BE2C (cell line): ENCODE measurements at regions not wholly inside any gene's neighbourhood (a gene's known extent, or its start where the extent isn't known, plus 50 kb on each side); places are given as distances from the start of the nearest gene placed in this dataset.

Experiments
- DNase-seq: peaks from one replicate; pipeline ENCODE4 v3.0.0-alpha.2; 2020
- H3K27me3 ChIP-seq: fragments of 250-450 bp; sonication (Bioruptor Pico); 2 replicates; pipeline ENCODE4 v1.5.1; 2020; ENCODE audit warnings: mild to moderate bottlenecking
- H3K36me3 ChIP-seq: fragments of 250-450 bp; sonication (Bioruptor Pico); 2 replicates; pipeline ENCODE4 v1.5.1; 2020; ENCODE audit warnings: mild to moderate bottlenecking
- H3K4me1 ChIP-seq: fragments of 250-450 bp; sonication (Bioruptor Pico); 2 replicates; pipeline ENCODE4 v1.5.1; 2020
- H3K4me3 ChIP-seq: 2 replicates; pipeline ENCODE4 v1.5.1; 2011; ENCODE audit warnings: low read depth, low read length
- H3K9me3 ChIP-seq: fragments of 250-450 bp; sonication (Bioruptor Pico); 2 replicates; pipeline ENCODE4 v1.5.1; 2020
- TF ChIP-seq, protein P1 (sequence below): IDR thresholded peaks from 2 replicates; pipeline ENCODE4 v1.5.1; 2012; ENCODE audit warnings: mild to moderate bottlenecking, low read depth, low read length

DNA sequence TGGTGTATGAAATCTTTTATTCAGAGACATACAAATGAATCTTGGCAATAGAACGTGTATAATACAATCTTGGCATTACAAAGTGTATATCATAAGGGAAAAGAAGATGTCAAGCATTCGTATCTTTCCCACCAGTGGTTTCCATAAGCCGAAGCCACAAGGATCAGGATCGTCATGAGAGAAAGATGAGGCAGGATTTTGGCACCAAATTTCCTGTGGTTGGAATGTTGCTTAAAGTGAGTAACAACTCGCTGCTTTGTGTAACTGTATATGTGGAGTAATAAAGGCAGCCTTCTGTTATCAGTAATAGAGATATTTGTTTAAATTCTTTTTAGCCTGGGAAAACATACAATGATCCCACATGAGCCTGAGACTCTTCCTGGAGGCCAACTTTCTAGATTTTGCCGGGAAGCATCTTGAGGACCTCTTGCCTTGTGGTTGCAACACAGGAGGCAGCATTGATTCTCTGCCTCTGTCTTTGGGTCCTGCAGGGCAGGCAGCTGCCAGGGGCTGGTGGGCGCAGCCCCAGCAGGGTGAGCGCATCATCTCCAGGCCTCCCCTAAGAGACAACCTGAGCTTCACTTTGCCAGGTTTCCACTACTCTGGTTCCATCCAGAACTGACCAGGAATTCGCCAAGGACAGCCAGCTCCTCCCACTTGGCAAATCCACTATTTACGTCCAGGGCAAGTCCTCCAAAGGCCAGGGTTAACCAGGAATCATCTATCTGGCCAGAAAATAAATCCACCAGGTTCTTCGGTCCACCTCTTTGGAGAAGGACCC is 230.9 kb upstream of the SULF2 start:
- DNase-seq: no peak
- no peak overlapping the region for H3K4me3 ChIP-seq
- H3K27me3 ChIP-seq: no peaks in the 10 kb centered on the region
- H3K9me3 ChIP-seq: peaks cover 4% of the 10 kb centered on the region; the same call in 1 of the 2 replicates
- H3K4me1 ChIP-seq: 0 out of 2 replicates have a peak, but pooled peaks cover 3% of the 10 kb centered on the region
- TF ChIP-seq, protein P1, sequence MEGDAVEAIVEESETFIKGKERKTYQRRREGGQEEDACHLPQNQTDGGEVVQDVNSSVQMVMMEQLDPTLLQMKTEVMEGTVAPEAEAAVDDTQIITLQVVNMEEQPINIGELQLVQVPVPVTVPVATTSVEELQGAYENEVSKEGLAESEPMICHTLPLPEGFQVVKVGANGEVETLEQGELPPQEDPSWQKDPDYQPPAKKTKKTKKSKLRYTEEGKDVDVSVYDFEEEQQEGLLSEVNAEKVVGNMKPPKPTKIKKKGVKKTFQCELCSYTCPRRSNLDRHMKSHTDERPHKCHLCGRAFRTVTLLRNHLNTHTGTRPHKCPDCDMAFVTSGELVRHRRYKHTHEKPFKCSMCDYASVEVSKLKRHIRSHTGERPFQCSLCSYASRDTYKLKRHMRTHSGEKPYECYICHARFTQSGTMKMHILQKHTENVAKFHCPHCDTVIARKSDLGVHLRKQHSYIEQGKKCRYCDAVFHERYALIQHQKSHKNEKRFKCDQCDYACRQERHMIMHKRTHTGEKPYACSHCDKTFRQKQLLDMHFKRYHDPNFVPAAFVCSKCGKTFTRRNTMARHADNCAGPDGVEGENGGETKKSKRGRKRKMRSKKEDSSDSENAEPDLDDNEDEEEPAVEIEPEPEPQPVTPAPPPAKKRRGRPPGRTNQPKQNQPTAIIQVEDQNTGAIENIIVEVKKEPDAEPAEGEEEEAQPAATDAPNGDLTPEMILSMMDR: no peak
- no peaks in the 10 kb centered on the region for H3K36me3 ChIP-seq

DNA sequence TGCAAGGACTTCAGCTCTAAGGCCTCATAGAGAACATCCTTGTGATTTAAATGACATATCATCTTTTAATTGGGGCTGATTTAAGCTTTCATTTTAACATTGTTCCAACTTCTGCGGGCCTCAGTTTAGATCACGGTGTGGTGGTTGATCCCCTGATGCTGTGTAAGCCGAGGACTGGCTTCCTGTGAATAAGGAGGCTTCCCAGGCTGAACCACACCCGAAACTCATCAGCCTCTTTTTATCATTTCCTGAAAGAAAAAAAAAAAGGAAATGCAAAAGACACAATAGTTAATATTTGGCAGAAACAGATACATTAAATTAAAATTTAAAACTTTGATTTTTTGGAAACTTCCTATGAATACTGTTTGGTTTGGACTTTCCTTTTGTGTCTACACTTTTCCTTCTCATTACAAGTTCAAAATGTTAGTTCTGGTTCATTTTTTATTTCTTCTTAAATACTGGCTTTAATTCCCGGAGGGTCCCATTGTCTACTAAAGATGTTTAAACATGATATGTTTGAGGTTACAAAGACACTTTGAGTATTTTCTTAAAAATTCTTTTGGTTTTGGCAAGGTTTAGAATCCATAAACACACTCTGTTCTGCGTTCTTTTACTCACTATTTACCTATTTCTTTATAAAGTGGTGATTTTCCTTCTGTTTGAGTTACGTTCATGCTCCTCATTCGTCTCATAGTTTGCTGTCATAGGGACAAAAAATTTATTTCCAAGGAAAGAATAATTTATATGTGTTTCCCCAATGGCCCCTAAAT is 230.0 kb upstream of the SULF2 start:
- 0 out of 2 replicates have a peak, but pooled peaks cover 3% of the 10 kb centered on the region for H3K4me1 ChIP-seq
- no peak for DNase-seq

DNA sequence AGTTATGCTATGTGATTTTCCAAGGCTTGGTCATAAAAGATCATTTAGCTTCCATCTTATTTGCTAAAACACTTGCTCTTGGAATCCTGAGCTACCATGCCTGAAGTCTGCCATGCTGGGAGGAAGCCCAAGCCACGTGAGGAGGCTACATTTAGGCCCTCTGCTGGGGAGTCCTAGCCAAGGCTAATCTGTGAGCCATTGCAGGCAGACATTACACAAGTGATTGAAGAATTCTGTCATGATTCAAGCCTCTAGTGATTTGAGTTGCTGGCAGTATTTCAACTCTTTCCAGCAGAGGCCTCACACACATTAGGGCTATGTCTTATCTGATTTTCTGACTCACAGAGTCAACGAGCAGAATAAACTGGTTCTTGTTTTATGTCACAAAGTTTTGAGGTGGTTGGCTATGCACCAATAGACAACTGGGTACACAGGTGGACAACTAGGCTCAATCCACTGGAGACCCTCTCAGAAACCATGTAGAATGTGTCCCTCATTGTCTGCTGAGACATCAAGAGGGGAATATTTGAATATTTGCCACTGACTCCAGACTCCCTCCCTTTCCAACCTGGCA is 227.2 kb upstream of the SULF2 start:
- no peaks in the 10 kb centered on the region for H3K36me3 ChIP-seq
- H3K27me3 ChIP-seq: no peaks in the 10 kb centered on the region
- DNase-seq: peak; percentile 64
- H3K4me1 ChIP-seq: 0 out of 2 replicates have a peak, but pooled peaks cover 3% of the 10 kb centered on the region
- TF ChIP-seq, protein P1: peak; percentile 65
- no peak overlapping the region for H3K4me3 ChIP-seq
- H3K9me3 ChIP-seq: peaks cover 4% of the 10 kb centered on the region; the same call in 1 of the 2 replicates

More for the DNA sequence above, 230.0 kb upstream of the SULF2 start:
- Histone ChIP-seq H3K9me3 (peaks cover 4% of the 10 kb centered on the region; the same call in 1 of the 2 replicates), H3K4me3 (no peak overlapping the region), H3K27me3 (no peaks in the 10 kb centered on the region), H3K36me3 (no peaks in the 10 kb centered on the region)
- TF ChIP-seq, protein P1: no peak

DNA sequence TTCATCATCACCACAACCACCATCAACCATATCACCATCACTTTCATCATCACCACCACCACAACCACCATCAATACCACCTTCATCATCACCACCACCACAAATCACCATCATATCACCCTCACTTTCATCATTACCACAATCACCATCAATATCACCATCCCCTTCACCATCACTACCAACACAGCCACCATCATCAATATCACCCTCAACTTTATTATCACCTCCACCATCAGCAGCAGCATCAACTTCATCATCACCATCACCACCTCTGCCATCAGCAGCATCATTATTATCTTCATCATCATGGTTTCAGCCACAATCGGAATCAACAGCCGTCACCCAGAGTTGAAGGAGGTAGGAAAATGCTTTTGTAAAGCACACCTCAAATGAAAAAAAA is 225.7 kb upstream of the SULF2 start:
- TF ChIP-seq, protein P1: no peak
- Histone ChIP-seq H3K4me1 (0 out of 2 replicates have a peak, but pooled peaks cover 3% of the 10 kb centered on the region), H3K27me3 (no peaks in the 10 kb centered on the region), H3K4me3 (no peak overlapping the region), H3K9me3 (peaks cover 4% of the 10 kb centered on the region; the same call in 1 of the 2 replicates), H3K36me3 (no peaks in the 10 kb centered on the region)
- no peak for DNase-seq

DNA sequence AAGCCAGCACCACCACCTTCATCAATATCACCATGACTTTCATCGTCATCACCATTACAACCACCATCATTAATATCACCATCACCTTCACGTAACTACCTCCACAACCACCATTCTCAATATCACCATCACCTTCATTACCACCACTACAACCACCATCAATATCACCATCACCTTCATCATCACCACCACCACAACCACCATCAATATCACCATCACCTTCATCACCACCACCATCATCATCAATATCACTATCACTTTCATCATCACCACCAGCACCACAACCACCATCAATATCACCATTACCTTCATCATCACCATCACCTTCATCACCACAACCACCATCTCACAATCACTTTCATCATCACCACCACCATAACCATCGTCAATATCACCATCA is 225.3 kb upstream of the SULF2 start:
- H3K27me3 ChIP-seq: no peaks in the 10 kb centered on the region
- no peak for DNase-seq
- TF ChIP-seq, protein P1: no peak
- peaks cover 4% of the 10 kb centered on the region; the same call in 1 of the 2 replicates for H3K9me3 ChIP-seq
- H3K4me1 ChIP-seq: 0 out of 2 replicates have a peak, but pooled peaks cover 3% of the 10 kb centered on the region
- H3K36me3 ChIP-seq: no peaks in the 10 kb centered on the region
- H3K4me3 ChIP-seq: no peak overlapping the region
